Astrocyte of the spinal cord (primary cell): ENCODE measurements at regions not wholly inside any gene's neighbourhood (a gene's known extent, or its start where the extent isn't known, plus 50 kb on each side); places are given as distances from the start of the nearest gene placed in this dataset.

ENCODE experiments used
- DNase-seq: peaks from one replicate; pipeline ENCODE4 v3.0.0; 2011; ENCODE audit warnings: low read depth, low spot score
- H3K4me3 ChIP-seq: 2 replicates; pipeline ENCODE4 v1.5.1; 2011; ENCODE audit warnings: low read depth, mild to moderate bottlenecking, low read length, moderate library complexity
- CTCF ChIP-seq: IDR thresholded peaks from 2 replicates; pipeline ENCODE4 v1.5.1; 2012; ENCODE audit warnings: low read depth, mild to moderate bottlenecking, low read length, inconsistent platforms
- in situ Hi-C: cut with HindIII; loops from 2 replicates; pipeline ENCODE4 v1.10.0; 2017; ENCODE audit warnings: low sequenced_read_pairs

- no peak for TF ChIP-seq CTCF
- no peak for DNase-seq
- in situ Hi-C loops = no loop called here
- no peak overlapping the region for H3K4me3 ChIP-seq
Measured at GRCh38 chr12:85489194-85489593, 209.2 kb downstream of the ALX1 start.

DNA sequence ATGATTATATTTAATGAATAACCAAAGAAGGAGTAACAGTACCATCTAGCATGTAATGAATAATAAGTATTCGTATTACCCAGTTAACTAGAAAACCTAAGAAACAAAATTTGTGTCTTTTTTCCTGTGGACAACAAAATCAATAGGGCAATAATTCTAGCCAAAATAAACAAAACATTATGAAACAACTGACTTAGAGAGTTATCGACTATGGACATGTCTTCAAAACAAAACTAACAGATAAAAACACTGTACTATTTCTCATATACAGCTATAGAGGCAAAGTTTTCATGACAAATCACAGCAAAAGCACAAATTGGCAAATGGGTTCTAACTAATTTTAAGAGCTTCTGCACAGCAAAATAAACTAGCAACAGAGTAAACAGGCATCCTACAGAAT lies 224.1 kb downstream of the ALX1 start:
- no peak for DNase-seq
- TF ChIP-seq CTCF = no peak
- in situ Hi-C loops = no loop called here

GRCh38 chr12:85504624-85505023 lies 224.6 kb downstream of the ALX1 start:
- TF ChIP-seq CTCF = no peak
- no peak for DNase-seq
- in situ Hi-C loops = no loop called here
- H3K4me3 ChIP-seq = no peak overlapping the region

More for the DNA sequence above, 224.1 kb downstream of the ALX1 start:
- no peak overlapping the region for H3K4me3 ChIP-seq

GRCh38 chr12:85507456-85507855 lies 227.4 kb downstream of the ALX1 start:
- no peak for DNase-seq
- no peak for TF ChIP-seq CTCF
- in situ Hi-C loops = no loop called here
- H3K4me3 ChIP-seq = no peak overlapping the region

DNA sequence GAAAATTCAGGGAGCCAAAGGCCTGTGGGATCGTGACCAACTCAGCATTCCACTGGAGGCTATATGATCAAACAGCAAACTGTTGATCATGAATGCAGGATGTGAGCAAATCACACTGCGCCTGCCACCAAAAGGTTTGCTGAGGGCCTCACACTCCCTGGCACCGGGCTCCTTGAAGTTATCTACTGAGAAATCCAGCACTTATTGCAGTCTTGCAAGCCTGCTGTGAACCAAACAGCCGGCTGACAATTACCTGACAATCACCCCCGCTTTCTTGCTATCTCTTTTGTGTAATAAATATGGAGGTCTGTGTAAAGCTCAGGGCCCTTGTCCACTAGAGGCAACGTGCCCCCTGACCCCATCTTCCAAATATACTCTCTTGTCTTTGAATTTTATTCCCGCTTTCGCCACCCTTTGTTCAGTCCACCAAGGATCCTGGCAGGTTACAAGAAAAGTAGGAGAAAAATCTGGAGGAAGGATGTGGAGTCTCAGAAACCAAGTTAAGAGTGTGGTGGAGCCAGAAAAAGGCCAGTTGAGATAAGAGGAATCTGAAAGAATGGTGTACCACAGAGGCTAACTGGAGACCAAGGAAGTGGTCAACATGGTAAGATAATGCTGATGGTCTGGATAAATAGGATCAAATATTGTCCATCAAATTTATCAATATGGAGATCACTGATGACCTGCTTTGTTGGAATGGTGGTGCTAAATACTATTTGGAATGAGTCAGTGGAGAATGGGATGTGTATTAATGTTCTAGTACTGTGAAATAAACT lies 229.2 kb downstream of the ALX1 start:
- no peak for TF ChIP-seq CTCF
- in situ Hi-C loops = no loop called here
- no peak for DNase-seq
- no peak overlapping the region for H3K4me3 ChIP-seq

DNA sequence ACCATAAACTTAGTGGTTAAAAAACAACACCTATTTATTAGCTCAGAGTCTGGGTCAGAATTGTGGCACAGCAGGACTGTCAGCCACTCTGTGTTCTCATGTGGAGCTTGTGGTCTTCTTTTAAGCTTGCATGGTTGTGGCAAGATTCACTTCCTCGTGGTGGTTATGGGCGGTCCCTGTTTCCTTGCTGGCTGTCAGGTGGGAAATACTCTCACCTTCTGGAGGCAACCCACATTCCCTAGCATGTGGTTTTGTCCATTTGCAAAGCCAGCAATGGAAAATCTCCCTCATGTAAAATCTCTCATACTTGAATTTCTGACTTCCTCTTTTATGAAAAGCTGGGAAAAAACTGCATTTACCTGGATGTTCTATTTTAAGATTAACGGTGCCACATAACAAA lies 229.8 kb downstream of the ALX1 start:
- DNase-seq = peak; percentile 64
- no peak overlapping the region for H3K4me3 ChIP-seq
- in situ Hi-C loops = no loop called here
- TF ChIP-seq CTCF = no peak
